NT2/D1 (cell line): ENCODE measurements at regions not wholly inside any gene's neighbourhood (a gene's known extent, or its start where the extent isn't known, plus 50 kb on each side); places are given as distances from the start of the nearest gene placed in this dataset.
"Not testable (repeated sequence)": the region's sequence is repeated elsewhere in the genome, so short reads cannot be mapped to it uniquely, and the experiment has no call there.

Source experiments
- SUZ12 ChIP-seq: IDR thresholded peaks from 2 replicates; pipeline ENCODE4 v1.6.1; 2011; ENCODE audit not compliant: insufficient read length, insufficient read depth; ENCODE audit errors: extremely low read depth
- YY1 ChIP-seq: IDR thresholded peaks from 2 replicates; pipeline ENCODE4 v1.6.1; 2011; ENCODE audit not compliant: insufficient read length, insufficient read depth

- not testable (repeated sequence) for TF ChIP-seq YY1, SUZ12
Measured at GRCh38 chr6:57808581-57808980, 491.2 kb downstream of the PRIM2 start.
